ENCODE measurements at regions not wholly inside any gene's neighbourhood (a gene's known extent, or its start where the extent isn't known, plus 50 kb on each side); places are given as distances from the start of the nearest gene placed in this dataset.

GRCh38 chr5:106167766-106168165 lies 1503.0 kb downstream of the EFNA5 start:
- DNase-seq = no peak

GRCh38 chr5:106163233-106163632 lies 1507.5 kb downstream of the EFNA5 start:
- no peak for DNase-seq

- no peak for DNase-seq
These were observed 1511.1 kb downstream of the EFNA5 start for GRCh38 chr5:106159616-106160015.

GRCh38 chr5:106154280-106154716 lies 1516.4 kb downstream of the EFNA5 start:
- DNase-seq = no peak

- no peak for DNase-seq
These were observed 1518.2 kb downstream of the EFNA5 start for GRCh38 chr5:106152569-106152968.

GRCh38 chr5:106142116-106142515 lies 1528.6 kb downstream of the EFNA5 start:
- no peak for DNase-seq

GRCh38 chr5:106140101-106140500 lies 1530.6 kb downstream of the EFNA5 start:
- no peak for DNase-seq

- DNase-seq = no peak
These were observed 1534.7 kb downstream of the EFNA5 start for GRCh38 chr5:106136061-106136460.

GRCh38 chr5:106135473-106135872 lies 1535.3 kb downstream of the EFNA5 start:
- DNase-seq = no peak

- no peak for DNase-seq
These were observed 1536.2 kb downstream of the EFNA5 start for GRCh38 chr5:106134549-106134948.

- DNase-seq = no peak
These were observed 1542.8 kb downstream of the EFNA5 start for GRCh38 chr5:106127985-106128384.

- no peak for DNase-seq
These were observed 1543.4 kb downstream of the EFNA5 start for GRCh38 chr5:106127341-106127781.

GRCh38 chr5:106121972-106122605 lies 1548.6 kb downstream of the EFNA5 start:
- peak; percentile 26 for DNase-seq

GRCh38 chr5:106116682-106117081 lies 1554.1 kb downstream of the EFNA5 start:
- no peak for DNase-seq

GRCh38 chr5:106113922-106114321 lies 1556.8 kb downstream of the EFNA5 start:
- DNase-seq = no peak

- DNase-seq = no peak
These were observed 1564.4 kb downstream of the EFNA5 start for GRCh38 chr5:106106384-106106783.

GRCh38 chr5:106097340-106097739 lies 1573.4 kb downstream of the EFNA5 start:
- DNase-seq = no peak

GRCh38 chr5:106094839-106095238 lies 1575.9 kb downstream of the EFNA5 start:
- DNase-seq = no peak

- DNase-seq = no peak
These were observed 1576.5 kb downstream of the EFNA5 start for GRCh38 chr5:106094204-106094607.

- DNase-seq = no peak
These were observed 1577.6 kb downstream of the EFNA5 start for GRCh38 chr5:106093134-106093533.

GRCh38 chr5:106092455-106092854 lies 1578.3 kb downstream of the EFNA5 start:
- no peak for DNase-seq

- no peak for DNase-seq
These were observed 1581.7 kb downstream of the EFNA5 start for GRCh38 chr5:106089073-106089472.

- no peak for DNase-seq
These were observed 1582.3 kb downstream of the EFNA5 start for GRCh38 chr5:106088462-106088861.

- DNase-seq = no peak
These were observed 1584.4 kb downstream of the EFNA5 start for GRCh38 chr5:106086352-106086751.

GRCh38 chr5:106085556-106085955 lies 1585.2 kb downstream of the EFNA5 start:
- DNase-seq = no peak

Data from activated CD4-positive, alpha-beta T cell treated with anti-CD3 and anti-CD28 coated beads, Interleukin-2, amount 50 U/mL, for 16 hours (primary cell).